ENCODE measurements at regions not wholly inside any gene's neighbourhood (a gene's known extent, or its start where the extent isn't known, plus 50 kb on each side); places are given as distances from the start of the nearest gene placed in this dataset.

- no peak for TF ChIP-seq ZNF133 (tag by site-specific recombination; IDR thresholded peaks at IDR 0.05)
Measured at GRCh38 chr10:88147000-88147798, 283.8 kb downstream of the PTEN start (continued).

DNA sequence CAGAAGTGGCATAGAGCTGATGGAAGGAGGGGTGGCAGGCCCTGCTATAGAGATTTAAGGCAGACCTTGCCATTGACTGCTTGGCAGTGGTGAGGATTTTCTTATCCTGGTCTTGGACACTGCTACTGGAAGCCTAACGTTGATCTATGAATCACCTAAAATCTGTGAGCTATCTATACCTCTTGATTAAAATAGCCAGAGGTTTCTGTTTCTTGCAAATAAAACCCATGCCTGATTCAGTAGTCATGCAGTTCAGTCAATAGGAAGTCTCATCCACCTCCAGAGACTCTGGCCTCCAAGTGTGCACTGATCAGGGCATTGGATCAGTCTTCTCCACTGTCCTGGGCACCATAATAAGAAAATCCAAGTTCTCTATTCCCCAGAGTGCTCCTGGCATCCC is 286.5 kb downstream of the PTEN start:
- no peak for TF ChIP-seq ZEB2 (tag by site-specific recombination; IDR thresholded peaks at IDR 0.05)
- TF ChIP-seq ZNF76 (tag by site-specific recombination; IDR thresholded peaks at IDR 0.05; ENCODE audit: borderline replicate concordance, low read depth): no peak
- no peak for TF ChIP-seq ZBTB48 (tag by site-specific recombination; IDR thresholded peaks at IDR 0.05)
- no peak for TF ChIP-seq ZNF16 (tag by site-specific recombination; IDR thresholded peaks at IDR 0.05; ENCODE audit: low read depth)
- no peak for TF ChIP-seq ZNF140 (tag by site-specific recombination; IDR thresholded peaks at IDR 0.05)
- TF ChIP-seq ZBTB26 (tag by site-specific recombination; optimal IDR thresholded peaks at IDR 0.05): no peak
- TF ChIP-seq, protein P1, sequence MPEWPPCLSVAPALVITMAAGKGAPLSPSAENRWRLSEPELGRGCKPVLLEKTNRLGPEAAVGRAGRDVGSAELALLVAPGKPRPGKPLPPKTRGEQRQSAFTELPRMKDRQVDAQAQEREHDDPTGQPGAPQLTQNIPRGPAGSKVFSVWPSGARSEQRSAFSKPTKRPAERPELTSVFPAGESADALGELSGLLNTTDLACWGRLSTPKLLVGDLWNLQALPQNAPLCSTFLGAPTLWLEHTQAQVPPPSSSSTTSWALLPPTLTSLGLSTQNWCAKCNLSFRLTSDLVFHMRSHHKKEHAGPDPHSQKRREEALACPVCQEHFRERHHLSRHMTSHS (tag by site-specific recombination; IDR thresholded peaks at IDR 0.05): no peak
- TF ChIP-seq, protein P2, sequence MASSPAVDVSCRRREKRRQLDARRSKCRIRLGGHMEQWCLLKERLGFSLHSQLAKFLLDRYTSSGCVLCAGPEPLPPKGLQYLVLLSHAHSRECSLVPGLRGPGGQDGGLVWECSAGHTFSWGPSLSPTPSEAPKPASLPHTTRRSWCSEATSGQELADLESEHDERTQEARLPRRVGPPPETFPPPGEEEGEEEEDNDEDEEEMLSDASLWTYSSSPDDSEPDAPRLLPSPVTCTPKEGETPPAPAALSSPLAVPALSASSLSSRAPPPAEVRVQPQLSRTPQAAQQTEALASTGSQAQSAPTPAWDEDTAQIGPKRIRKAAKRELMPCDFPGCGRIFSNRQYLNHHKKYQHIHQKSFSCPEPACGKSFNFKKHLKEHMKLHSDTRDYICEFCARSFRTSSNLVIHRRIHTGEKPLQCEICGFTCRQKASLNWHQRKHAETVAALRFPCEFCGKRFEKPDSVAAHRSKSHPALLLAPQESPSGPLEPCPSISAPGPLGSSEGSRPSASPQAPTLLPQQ (tag by site-specific recombination; IDR thresholded peaks at IDR 0.05): no peak
- ChIA-PET CTCF (no interaction called here), POLR2A (no interaction called here)
- Histone ChIP-seq H3K9me3 (ENCODE audit: control insufficient read depth, insufficient read depth, low read depth, low read length) (no peaks in the 10 kb centered on the region), H3K4me1 (ENCODE audit: control insufficient read depth, insufficient read depth, low read length) (no peaks in the 10 kb centered on the region), H3K27ac (ENCODE audit: extremely low read depth, low read depth, low read length) (no peak overlapping the region), H3K36me3 (ENCODE audit: control insufficient read depth in 2 of 2, insufficient read depth in 1 of 2, low read length in 2 of 2) (no peaks in the 10 kb centered on the region), H3K4me3 (ENCODE audit: low read depth, low read length) (no peak overlapping the region)

DNA sequence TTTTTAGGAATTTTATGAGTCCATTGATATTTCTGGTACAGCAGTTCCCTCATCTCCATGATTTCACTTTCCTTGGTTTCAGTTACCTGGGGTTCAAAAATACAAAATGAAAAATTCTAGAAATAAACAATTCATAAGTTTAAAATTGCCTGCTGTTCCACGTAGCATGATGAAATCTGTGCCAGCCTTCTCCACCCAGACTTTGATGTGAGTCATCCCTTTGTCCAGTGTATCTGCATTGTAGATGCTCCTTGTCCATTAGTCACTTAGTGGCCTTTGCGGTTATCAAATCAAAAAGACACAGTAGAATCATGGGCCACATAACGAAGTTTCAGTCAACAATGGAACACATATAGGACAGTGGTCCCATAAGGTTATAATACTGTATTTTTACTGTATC is 286.9 kb downstream of the PTEN start:
- CTCF ChIA-PET: no interaction called here
- H3K36me3 ChIP-seq (ENCODE audit: control insufficient read depth in 2 of 2, insufficient read depth in 1 of 2, low read length in 2 of 2): no peaks in the 10 kb centered on the region
- no peak for TF ChIP-seq ZNF843 (tag by site-specific recombination; IDR thresholded peaks at IDR 0.05)
- no peak for TF ChIP-seq HIC1 (tag by site-specific recombination; IDR thresholded peaks at IDR 0.05)
- no peak for TF ChIP-seq ZNF335 (tag by site-specific recombination; conservative IDR thresholded peaks at IDR 0.05)
- no peak for TF ChIP-seq ZNF510 (tag by site-specific recombination; IDR thresholded peaks at IDR 0.05; ENCODE audit: insufficient replicate concordance)
- no peak for TF ChIP-seq ZNF580 (tag by site-specific recombination; IDR thresholded peaks at IDR 0.05)
- TF ChIP-seq EGR2 (tag by site-specific recombination; IDR thresholded peaks at IDR 0.05; ENCODE audit: low read depth): no peak
- TF ChIP-seq ZNF416 (tag by site-specific recombination; IDR thresholded peaks at IDR 0.05): no peak
- TF ChIP-seq ZNF324 (tag by site-specific recombination; IDR thresholded peaks at IDR 0.05): no peak
- no peak for TF ChIP-seq ZNF354C (tag by site-specific recombination; IDR thresholded peaks at IDR 0.05; ENCODE audit: borderline replicate concordance, low read depth)
- no peak for TF ChIP-seq KLF9 (tag by site-specific recombination; IDR thresholded peaks at IDR 0.05; ENCODE audit: low read depth)
- no peak for TF ChIP-seq ZNF391 (tag by site-specific recombination; IDR thresholded peaks at IDR 0.05; ENCODE audit: borderline replicate concordance, low read depth)
- no peak for TF ChIP-seq PRDM2 (tag by site-specific recombination; IDR thresholded peaks at IDR 0.05; ENCODE audit: borderline replicate concordance)
- no peaks in the 10 kb centered on the region for H3K9me3 ChIP-seq (ENCODE audit: control insufficient read depth, insufficient read depth, low read depth, low read length)
- H3K4me1 ChIP-seq (ENCODE audit: control insufficient read depth, insufficient read depth, low read length): no peaks in the 10 kb centered on the region
- H3K4me3 ChIP-seq (ENCODE audit: low read depth, low read length): no peak overlapping the region
- POLR2A ChIA-PET: no interaction called here
- H3K27ac ChIP-seq (ENCODE audit: extremely low read depth, low read depth, low read length): no peak overlapping the region
